ENCODE measurements at regions not wholly inside any gene's neighbourhood (a gene's known extent, or its start where the extent isn't known, plus 50 kb on each side); places are given as distances from the start of the nearest gene placed in this dataset.

DNA sequence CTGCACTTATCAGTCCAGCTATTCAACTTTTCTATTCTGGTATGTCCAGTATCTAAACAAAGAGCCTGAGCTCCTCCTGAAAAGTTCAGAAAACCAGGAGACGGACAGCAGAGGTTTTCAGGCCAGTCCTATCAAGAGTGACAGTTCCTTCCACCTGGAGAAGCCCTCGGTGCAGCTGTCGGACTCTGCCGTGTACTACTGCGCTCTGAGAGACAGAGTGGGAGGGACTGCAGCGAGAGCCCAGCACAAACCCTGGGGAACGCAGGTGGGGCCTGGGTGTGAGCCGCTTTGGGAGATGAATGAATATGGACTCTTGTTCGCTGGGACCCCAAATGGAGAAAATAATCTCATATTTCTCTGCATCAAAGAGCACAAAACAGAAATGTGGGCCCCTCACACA, 329.8 kb upstream of the OR4E1 start:
- TF ChIP-seq EZH2 (IDR thresholded peaks at IDR 0.05; ENCODE audit: insufficient read depth, poor library complexity, severe bottlenecking) (no peak), EZH2phosphoT487 (IDR thresholded peaks at IDR 0.05; ENCODE audit: insufficient read depth, low read depth) (no peak)

All from GM23248 (cell line).